ENCODE measurements at regions not wholly inside any gene's neighbourhood (a gene's known extent, or its start where the extent isn't known, plus 50 kb on each side); places are given as distances from the start of the nearest gene placed in this dataset.
"Not testable (repeated sequence)": the region's sequence is repeated elsewhere in the genome, so short reads cannot be mapped to it uniquely, and the experiment has no call there.

- no peak overlapping the region for H3K4me3 ChIP-seq (ENCODE audit: control insufficient read depth in 2 of 3, extremely low read depth in 1 of 3, insufficient read depth in 2 of 3, low read depth in 1 of 3, low read length in 3 of 3)
- FAIRE-seq = no peak
- H3K27ac ChIP-seq (ENCODE audit: control insufficient read depth, insufficient read depth, low read length) = no peak overlapping the region
- no peaks in the 10 kb centered on the region for H3K9me1 ChIP-seq (ENCODE audit: control insufficient read depth, extremely low read depth, insufficient read depth, low read length)
- no peak overlapping the region for H3K9ac ChIP-seq (ENCODE audit: control insufficient read depth, extremely low read depth, insufficient read depth, low read length)
- peaks cover 2% of the 10 kb centered on the region for H3K9me3 ChIP-seq (ENCODE audit: control insufficient read depth, low read depth, low read length)
- no peaks in the 10 kb centered on the region for H4K20me1 ChIP-seq (ENCODE audit: control insufficient read depth, extremely low read depth, insufficient read depth, low read length)
- no peaks in the 10 kb centered on the region for H3K79me2 ChIP-seq (ENCODE audit: control insufficient read depth, insufficient read depth, low read length)
- dilution Hi-C loops (cut with MboI; ENCODE audit: extremely low pct_ligation_motif_present, low sequenced_read_pairs) = no loop called here
- H3K4me1 ChIP-seq (ENCODE audit: control insufficient read depth, extremely low read depth, insufficient read depth, low read length) = no peaks in the 10 kb centered on the region
- no peak overlapping the region for H3K4me2 ChIP-seq (ENCODE audit: control insufficient read depth, extremely low read depth, insufficient read depth, low read depth, low read length)
- no peak for TF ChIP-seq EZH2 (IDR thresholded peaks at IDR 0.05; ENCODE audit: low read length)
- TF ChIP-seq CTCF (optimal IDR thresholded peaks at IDR 0.05 in 1 of 3, IDR thresholded peaks at IDR 0.05 in 1 of 3, conservative IDR thresholded peaks at IDR 0.05 in 1 of 3; ENCODE audit: extremely low read depth in 1 of 3, insufficient read depth in 2 of 3, low read length in 3 of 3) = no peak
- no peaks in the 10 kb centered on the region for H3K27me3 ChIP-seq (ENCODE audit: control insufficient read depth, extremely low read depth, insufficient read depth, low read length)
- no peaks in the 10 kb centered on the region for H3K36me3 ChIP-seq (ENCODE audit: control insufficient read depth in 2 of 2, extremely low read depth in 1 of 2, insufficient read depth in 2 of 2, low read length in 2 of 2)
- no peak for DNase-seq (ENCODE audit: low read depth, low spot score)
- H2AFZ ChIP-seq (ENCODE audit: control insufficient read depth, low read length) = no peak overlapping the region
These were observed 920.7 kb upstream of the FOXG1 start for GRCh38 chr14:27845902-27846301.

GRCh38 chr14:27847480-27847879 lies 919.1 kb upstream of the FOXG1 start:
- H3K9me1 ChIP-seq (ENCODE audit: control insufficient read depth, extremely low read depth, insufficient read depth, low read length); H3K4me2 ChIP-seq (ENCODE audit: control insufficient read depth, extremely low read depth, insufficient read depth, low read depth, low read length); dilution Hi-C loops (cut with MboI; ENCODE audit: extremely low pct_ligation_motif_present, low sequenced_read_pairs); H3K4me3 ChIP-seq (ENCODE audit: control insufficient read depth in 2 of 3, extremely low read depth in 1 of 3, insufficient read depth in 2 of 3, low read depth in 1 of 3, low read length in 3 of 3); H3K36me3 ChIP-seq (ENCODE audit: control insufficient read depth in 2 of 2, extremely low read depth in 1 of 2, insufficient read depth in 2 of 2, low read length in 2 of 2); H4K20me1 ChIP-seq (ENCODE audit: control insufficient read depth, extremely low read depth, insufficient read depth, low read length); FAIRE-seq; H3K4me1 ChIP-seq (ENCODE audit: control insufficient read depth, extremely low read depth, insufficient read depth, low read length); H3K79me2 ChIP-seq (ENCODE audit: control insufficient read depth, insufficient read depth, low read length); H3K9me3 ChIP-seq (ENCODE audit: control insufficient read depth, low read depth, low read length); DNase-seq (ENCODE audit: low read depth, low spot score); H3K9ac ChIP-seq (ENCODE audit: control insufficient read depth, extremely low read depth, insufficient read depth, low read length); H2AFZ ChIP-seq (ENCODE audit: control insufficient read depth, low read length); H3K27ac ChIP-seq (ENCODE audit: control insufficient read depth, insufficient read depth, low read length); H3K27me3 ChIP-seq (ENCODE audit: control insufficient read depth, extremely low read depth, insufficient read depth, low read length): not testable (repeated sequence)

- H3K4me1 ChIP-seq (ENCODE audit: control insufficient read depth, extremely low read depth, insufficient read depth, low read length); H3K4me3 ChIP-seq (ENCODE audit: control insufficient read depth in 2 of 3, extremely low read depth in 1 of 3, insufficient read depth in 2 of 3, low read depth in 1 of 3, low read length in 3 of 3); H4K20me1 ChIP-seq (ENCODE audit: control insufficient read depth, extremely low read depth, insufficient read depth, low read length); DNase-seq (ENCODE audit: low read depth, low spot score); dilution Hi-C loops (cut with MboI; ENCODE audit: extremely low pct_ligation_motif_present, low sequenced_read_pairs); H3K36me3 ChIP-seq (ENCODE audit: control insufficient read depth in 2 of 2, extremely low read depth in 1 of 2, insufficient read depth in 2 of 2, low read length in 2 of 2); H3K9me3 ChIP-seq (ENCODE audit: control insufficient read depth, low read depth, low read length); H3K9ac ChIP-seq (ENCODE audit: control insufficient read depth, extremely low read depth, insufficient read depth, low read length); H3K79me2 ChIP-seq (ENCODE audit: control insufficient read depth, insufficient read depth, low read length); H2AFZ ChIP-seq (ENCODE audit: control insufficient read depth, low read length); H3K4me2 ChIP-seq (ENCODE audit: control insufficient read depth, extremely low read depth, insufficient read depth, low read depth, low read length); H3K27ac ChIP-seq (ENCODE audit: control insufficient read depth, insufficient read depth, low read length); H3K27me3 ChIP-seq (ENCODE audit: control insufficient read depth, extremely low read depth, insufficient read depth, low read length); FAIRE-seq; H3K9me1 ChIP-seq (ENCODE audit: control insufficient read depth, extremely low read depth, insufficient read depth, low read length): not testable (repeated sequence)
These were observed 917.4 kb upstream of the FOXG1 start for GRCh38 chr14:27849193-27849592.

All from keratinocyte (primary cell).